HEK293T (cell line): ENCODE measurements at regions not wholly inside any gene's neighbourhood (a gene's known extent, or its start where the extent isn't known, plus 50 kb on each side); places are given as distances from the start of the nearest gene placed in this dataset.
"Not testable (repeated sequence)": the region's sequence is repeated elsewhere in the genome, so short reads cannot be mapped to it uniquely, and the experiment has no call there.

Source experiments
- CTCF ChIA-PET: fragments of 350-600 bp; formaldehyde crosslinking; extraction: SDS; loops from one replicate; lab custom pipeline; 2021; ENCODE audit warnings: antibody characterized with exemption, inconsistent platforms; lab: Yijun Ruan, JAX
- POLR2A ChIA-PET: fragments of 350-600 bp; formaldehyde crosslinking; extraction: SDS; loops from one replicate; lab custom pipeline; 2020; ENCODE audit warnings: antibody characterized with exemption, inconsistent platforms; lab: Yijun Ruan, JAX
- DNase-seq: peaks from one replicate; pipeline ENCODE4 v3.0.0; 2012; ENCODE audit warnings: mixed read lengths; ENCODE audit errors: extremely low spot score
- ARNT ChIP-seq: fragments of 450-650 bp; IDR thresholded peaks from 2 replicates; pipeline ENCODE4 v1.6.1; 2017; ENCODE audit warnings: mild to moderate bottlenecking
- BHLHE40 ChIP-seq: fragments of 450-650 bp; IDR thresholded peaks from 2 replicates; pipeline ENCODE4 v1.6.1; 2016; ENCODE audit warnings: mild to moderate bottlenecking, moderate library complexity, borderline replicate concordance
- CTBP1 ChIP-seq: fragments of 450-650 bp; IDR thresholded peaks from 2 replicates; pipeline ENCODE4 v1.6.1; 2016; ENCODE audit warnings: borderline replicate concordance
- ELF4 ChIP-seq: fragments of 450-650 bp; IDR thresholded peaks from 2 replicates; pipeline ENCODE4 v1.6.1; 2017; ENCODE audit warnings: antibody characterized with exemption
- FOXA1 ChIP-seq: fragments of 450-650 bp; IDR thresholded peaks from 2 replicates; pipeline ENCODE4 v1.6.1; 2016; ENCODE audit warnings: mild to moderate bottlenecking
- FOXK2 ChIP-seq: fragments of 450-650 bp; IDR thresholded peaks from 2 replicates; pipeline ENCODE4 v1.6.1; 2016; ENCODE audit warnings: mild to moderate bottlenecking
- FOXM1 ChIP-seq: fragments of 450-650 bp; IDR thresholded peaks from 2 replicates; pipeline ENCODE4 v1.6.1; 2017; ENCODE audit warnings: mild to moderate bottlenecking, borderline replicate concordance
- HDGF ChIP-seq: fragments of 450-650 bp; IDR thresholded peaks from 2 replicates; pipeline ENCODE4 v1.6.1; 2017; ENCODE audit warnings: antibody characterized with exemption, borderline replicate concordance
- L3MBTL2 ChIP-seq: fragments of 450-650 bp; conservative IDR thresholded peaks from 2 replicates; pipeline ENCODE4 v1.6.1; 2016; ENCODE audit warnings: mild to moderate bottlenecking
- LEF1 ChIP-seq: fragments of 450-650 bp; IDR thresholded peaks from 2 replicates; pipeline ENCODE4 v1.6.1; 2017; ENCODE audit warnings: mild to moderate bottlenecking, borderline replicate concordance
- NFRKB ChIP-seq: fragments of 450-650 bp; IDR thresholded peaks from 2 replicates; pipeline ENCODE4 v1.6.1; 2016; ENCODE audit warnings: mild to moderate bottlenecking, moderate library complexity
- PKNOX1 ChIP-seq: fragments of 450-650 bp; IDR thresholded peaks from 2 replicates; pipeline ENCODE4 v1.6.1; 2016
- SP1 ChIP-seq: fragments of 450-650 bp; IDR thresholded peaks from 2 replicates; pipeline ENCODE4 v1.6.1; 2017
- SUZ12 ChIP-seq: fragments of 450-650 bp; IDR thresholded peaks from 2 replicates; pipeline ENCODE4 v1.6.1; 2016; ENCODE audit warnings: mild to moderate bottlenecking
- TARDBP ChIP-seq: fragments of 450-650 bp; IDR thresholded peaks from 2 replicates; pipeline ENCODE4 v1.6.1; 2016
- ZNF384 ChIP-seq: fragments of 450-650 bp; IDR thresholded peaks from 2 replicates; pipeline ENCODE4 v1.6.1; 2016

- POLR2A ChIA-PET, result no interaction called here
- no peak for TF ChIP-seq BHLHE40
- TF ChIP-seq FOXA1, result no peak
- no peak for TF ChIP-seq SP1
- TF ChIP-seq FOXM1, result no peak
- TF ChIP-seq L3MBTL2, result no peak
- no peak for TF ChIP-seq ARNT
- TF ChIP-seq CTBP1, result no peak
- no peak for TF ChIP-seq PKNOX1
- TF ChIP-seq ZNF384, result no peak
- no peak for TF ChIP-seq TARDBP
- no peak for TF ChIP-seq HDGF
- no peak for TF ChIP-seq SUZ12
- TF ChIP-seq NFRKB, result no peak
- TF ChIP-seq ELF4, result no peak
- no peak for TF ChIP-seq FOXK2
- no peak for TF ChIP-seq LEF1
- CTCF ChIA-PET, result no interaction called here
- DNase-seq, result no peak
These were observed 94.8 kb downstream of the NPIPB11 start for GRCh38 chr16:29311461-29312344.

DNA sequence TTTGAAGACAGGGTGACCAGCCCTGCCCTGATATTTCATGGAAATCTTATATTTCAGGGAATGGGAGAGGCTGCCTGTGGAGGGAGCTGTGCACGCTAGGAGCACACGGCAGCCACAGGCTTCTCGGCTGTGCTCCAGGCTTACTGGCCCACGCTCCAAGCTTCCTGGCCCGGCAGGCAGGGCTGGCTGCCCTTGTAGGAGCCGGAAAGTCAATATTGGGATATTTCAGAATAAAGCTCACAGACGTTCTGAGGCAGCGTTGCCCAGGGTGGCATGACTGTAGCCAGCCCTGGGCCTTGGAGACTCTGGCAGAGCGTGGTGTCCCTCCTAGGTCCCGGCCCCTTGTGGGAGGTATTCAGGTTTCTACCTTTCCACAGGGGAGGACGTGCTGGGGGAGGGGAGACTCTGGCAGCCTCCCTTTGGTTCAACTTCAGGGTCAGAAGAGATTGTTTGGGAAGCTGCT is 95.6 kb downstream of the NPIPB11 start:
- CTCF ChIA-PET, result interaction anchor here (0.5 kb wide), 1 partner anchor 732 kb away, joined by 4 read pairs; no protein-coding TSS in a partner anchor
- POLR2A ChIA-PET, result no interaction called here
- no peak for DNase-seq
- no peak for TF ChIP-seq FOXM1
- no peak for TF ChIP-seq FOXA1
- no peak for TF ChIP-seq SUZ12
- no peak for TF ChIP-seq PKNOX1
- no peak for TF ChIP-seq NFRKB
- no peak for TF ChIP-seq BHLHE40
- no peak for TF ChIP-seq ARNT
- no peak for TF ChIP-seq ELF4
- TF ChIP-seq FOXK2, result no peak
- TF ChIP-seq L3MBTL2, result no peak
- no peak for TF ChIP-seq ZNF384
- no peak for TF ChIP-seq TARDBP

DNA sequence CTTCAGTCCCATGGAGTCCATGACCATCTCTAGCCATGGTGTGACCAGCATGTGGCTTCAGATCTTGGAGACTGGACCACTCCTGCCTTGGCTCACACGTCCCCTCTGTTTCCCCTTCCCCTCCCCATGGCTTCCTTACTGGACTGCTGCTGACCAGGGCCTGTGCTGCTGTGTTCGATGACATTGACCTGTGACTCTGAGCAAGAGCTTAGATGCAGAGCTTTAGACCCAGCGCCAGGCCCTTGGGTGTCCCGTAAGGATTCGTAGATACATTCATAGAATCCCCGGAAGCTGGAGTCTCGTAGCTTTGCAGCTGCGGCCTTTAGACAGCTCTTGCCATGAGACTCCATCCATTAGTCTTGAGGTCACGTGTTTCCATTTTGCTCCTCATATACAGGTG is 96.3 kb downstream of the NPIPB11 start:
- DNase-seq, CTCF ChIA-PET, POLR2A ChIA-PET: not testable (repeated sequence)

DNA sequence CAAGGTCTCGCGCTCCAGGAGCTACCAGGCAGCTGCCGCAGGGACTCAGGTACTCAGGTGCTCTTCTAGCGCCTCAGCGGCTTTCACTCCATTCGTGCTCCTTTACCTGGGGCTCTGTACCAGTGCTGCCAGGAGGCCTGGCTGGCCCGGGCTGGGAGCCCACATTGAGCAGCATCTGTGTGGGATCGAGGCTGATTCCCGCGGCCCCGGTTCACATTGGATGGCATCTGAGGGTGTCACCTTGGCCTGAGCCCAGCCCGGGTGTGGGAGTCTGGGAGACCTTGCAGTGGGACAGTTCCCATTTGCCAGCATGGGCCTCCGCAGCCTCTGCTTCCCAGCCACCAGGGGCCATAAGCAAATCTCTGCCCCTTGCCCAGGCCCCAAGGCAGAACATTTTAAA is 96.9 kb downstream of the NPIPB11 start:
- DNase-seq, POLR2A ChIA-PET, CTCF ChIA-PET: not testable (repeated sequence)

GRCh38 chr16:29308644-29309546 is 97.6 kb downstream of the NPIPB11 start:
- ChIA-PET CTCF (no interaction called here), POLR2A (no interaction called here)
- TF ChIP-seq SP1 (no peak), SUZ12 (no peak), FOXK2 (no peak), ELF4 (no peak), LEF1 (no peak), FOXA1 (no peak), HDGF (no peak), L3MBTL2 (no peak), BHLHE40 (no peak), NFRKB (no peak), PKNOX1 (no peak)
- DNase-seq, result no peak
